Activated naive CD8-positive, alpha-beta T cell treated with anti-CD3 and anti-CD28 coated beads, Interleukin-2, amount 10 ng/mL, durations not matched to agents 7 days and 5 days (primary cell): ENCODE measurements at regions not wholly inside any gene's neighbourhood (a gene's known extent, or its start where the extent isn't known, plus 50 kb on each side); places are given as distances from the start of the nearest gene placed in this dataset.
A peak's percentile ranks its signal among the peaks of the same experiment; 100 is the strongest.
"Not testable (repeated sequence)": the region's sequence is repeated elsewhere in the genome, so short reads cannot be mapped to it uniquely, and the experiment has no call there.

ENCODE experiments used
- ATAC-seq: fragments of 150-1000 bp; cut with Tn5 transposase; one replicate; pipeline ENCODE4 v1.10.0; 2021; ENCODE audit warnings: low read depth, moderate library complexity
- POLR2A ChIA-PET: fragments of 350-600 bp; sonication (Branson Sonifier 250); formaldehyde crosslinking; loops from one replicate; lab custom pipeline; 2021; ENCODE audit warnings: antibody characterized with exemption; lab: Charles Lee
- DNase-seq: peaks from one replicate; pipeline ENCODE4 v3.0.0; 2021
- H3K27ac Mint-ChIP-seq: one replicate; pipeline ENCODE4 v1.8.0; 2022; ENCODE audit warnings: mild to moderate bottlenecking, mixed read lengths
- H3K27me3 Mint-ChIP-seq: one replicate; pipeline ENCODE4 v1.8.0; 2022; ENCODE audit warnings: mild to moderate bottlenecking, moderate library complexity, mixed read lengths
- H3K36me3 Mint-ChIP-seq: one replicate; pipeline ENCODE4 v1.8.0; 2021; ENCODE audit warnings: mild to moderate bottlenecking, mixed read lengths
- H3K4me1 Mint-ChIP-seq: one replicate; pipeline ENCODE4 v1.8.0; 2021; ENCODE audit warnings: mixed read lengths
- H3K4me3 Mint-ChIP-seq: one replicate; pipeline ENCODE4 v1.8.0; 2022; ENCODE audit warnings: mild to moderate bottlenecking, moderate library complexity, mixed read lengths
- H3K9me3 Mint-ChIP-seq: one replicate; pipeline ENCODE4 v1.8.0; 2021; ENCODE audit warnings: mixed read lengths

- DNase-seq (no peak), ATAC-seq (no peak)
- H3K4me3 Mint-ChIP-seq = no peak overlapping the region
Observed at GRCh38 chr4:183374950-183375555, 52.8 kb upstream of the CLDN24 start.

DNA sequence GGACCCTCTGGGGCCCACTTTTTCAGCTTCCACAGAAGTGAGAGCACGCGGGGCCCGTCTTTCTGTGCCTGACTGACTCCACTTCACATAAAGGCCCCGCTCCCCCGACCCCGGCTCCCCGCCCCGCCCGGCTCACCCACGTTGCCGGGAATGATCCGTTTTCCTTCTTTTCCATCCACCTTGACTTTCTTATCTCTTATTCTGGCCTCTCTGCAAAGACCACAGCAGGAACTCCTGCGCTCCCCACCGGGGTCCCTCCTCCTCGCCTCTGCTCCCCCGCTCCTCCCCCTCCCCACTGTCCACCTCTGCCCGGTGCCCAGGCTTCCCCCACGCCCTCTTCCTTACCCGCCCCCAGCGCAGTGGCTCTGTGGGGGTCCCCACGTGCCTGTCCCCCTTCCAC lies 54.2 kb upstream of the CLDN24 start:
- peaks cover 3% of the 10 kb centered on the region for H3K36me3 Mint-ChIP-seq
- H3K4me3 Mint-ChIP-seq = no peak overlapping the region
- POLR2A ChIA-PET = no interaction called here
- H3K4me1 Mint-ChIP-seq = no peaks in the 10 kb centered on the region
- H3K27ac Mint-ChIP-seq = no peak overlapping the region
- peaks cover 10% of the 10 kb centered on the region for H3K9me3 Mint-ChIP-seq
- no peak for DNase-seq
- no peak for ATAC-seq
- peaks cover 9% of the 10 kb centered on the region for H3K27me3 Mint-ChIP-seq

More at GRCh38 chr4:183374950-183375555, 52.8 kb upstream of the CLDN24 start:
- H3K27ac Mint-ChIP-seq = no peak overlapping the region
- H3K4me1 Mint-ChIP-seq = no peaks in the 10 kb centered on the region
- H3K9me3 Mint-ChIP-seq = peaks cover 7% of the 10 kb centered on the region
- POLR2A ChIA-PET = no interaction called here
- peaks cover 3% of the 10 kb centered on the region for H3K36me3 Mint-ChIP-seq
- peaks cover 10% of the 10 kb centered on the region for H3K27me3 Mint-ChIP-seq

GRCh38 chr4:183377491-183377890 lies 55.3 kb upstream of the CLDN24 start:
- no peak for ATAC-seq
- POLR2A ChIA-PET = no interaction called here
- no peak overlapping the region for H3K4me3 Mint-ChIP-seq

DNA sequence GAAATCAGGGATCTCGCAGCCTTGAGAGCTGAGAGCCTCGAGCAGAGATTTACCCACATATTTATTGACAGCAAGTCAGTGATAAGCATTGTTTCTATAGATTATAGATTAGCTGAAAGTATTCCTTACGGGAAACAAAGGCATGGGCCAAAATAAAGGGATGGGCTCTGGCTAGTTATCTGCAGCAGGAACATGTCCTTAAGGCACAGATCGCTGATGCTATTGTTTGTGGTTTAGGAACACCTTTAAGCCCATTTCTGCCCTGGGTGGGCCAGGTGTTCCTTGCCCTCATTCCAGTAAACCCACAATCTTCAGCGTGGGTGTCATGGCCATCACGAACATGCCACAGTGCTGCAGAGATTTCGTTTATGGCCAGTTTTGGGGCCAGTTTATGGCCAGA lies 56.1 kb upstream of the CLDN24 start:
- H3K9me3 Mint-ChIP-seq, H3K4me3 Mint-ChIP-seq, H3K27ac Mint-ChIP-seq, DNase-seq, POLR2A ChIA-PET, ATAC-seq, H3K27me3 Mint-ChIP-seq, H3K4me1 Mint-ChIP-seq, H3K36me3 Mint-ChIP-seq: not testable (repeated sequence)

More at GRCh38 chr4:183377491-183377890, 55.3 kb upstream of the CLDN24 start:
- Mint-ChIP-seq H3K27ac (no peak overlapping the region), H3K9me3 (peaks cover 8% of the 10 kb centered on the region), H3K36me3 (no peaks in the 10 kb centered on the region), H3K4me1 (no peaks in the 10 kb centered on the region), H3K27me3 (peaks cover 9% of the 10 kb centered on the region)
- DNase-seq = no peak

GRCh38 chr4:183380901-183381300 lies 58.7 kb upstream of the CLDN24 start:
- H3K27me3 Mint-ChIP-seq = no peaks in the 10 kb centered on the region
- no peak overlapping the region for H3K4me3 Mint-ChIP-seq
- H3K36me3 Mint-ChIP-seq = no peaks in the 10 kb centered on the region
- H3K9me3 Mint-ChIP-seq = peaks cover 11% of the 10 kb centered on the region
- DNase-seq = no peak
- H3K4me1 Mint-ChIP-seq = no peaks in the 10 kb centered on the region
- no peak overlapping the region for H3K27ac Mint-ChIP-seq
- ATAC-seq = no peak
- POLR2A ChIA-PET = no interaction called here

DNA sequence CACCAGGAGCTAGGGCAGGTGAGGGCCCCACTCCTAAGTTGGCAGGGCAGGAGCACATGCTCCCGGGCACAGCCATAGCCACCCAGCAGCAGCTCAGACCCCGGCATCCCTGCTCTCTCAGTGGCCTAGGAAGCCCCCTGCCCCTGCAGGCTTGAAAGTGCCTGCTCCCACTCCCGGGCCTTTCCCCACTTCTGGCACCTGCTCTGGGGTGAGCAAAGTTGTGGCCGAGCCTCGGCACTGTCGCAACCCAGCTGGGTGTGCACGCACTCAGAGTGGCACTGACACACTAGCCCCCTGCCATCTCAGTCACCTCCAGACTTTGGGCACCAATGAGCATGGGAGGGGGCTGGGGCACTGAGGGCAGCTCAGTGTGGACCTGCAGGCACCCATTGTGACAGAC lies 60.8 kb upstream of the CDKN2AIP start:
- Mint-ChIP-seq H3K36me3 (no peaks in the 10 kb centered on the region), H3K9me3 (peaks cover 7% of the 10 kb centered on the region), H3K27me3 (peaks cover 5% of the 10 kb centered on the region), H3K4me1 (no peaks in the 10 kb centered on the region), H3K4me3 (no peak overlapping the region), H3K27ac (no peak overlapping the region)
- no peak for DNase-seq
- POLR2A ChIA-PET = no interaction called here
- no peak for ATAC-seq

DNA sequence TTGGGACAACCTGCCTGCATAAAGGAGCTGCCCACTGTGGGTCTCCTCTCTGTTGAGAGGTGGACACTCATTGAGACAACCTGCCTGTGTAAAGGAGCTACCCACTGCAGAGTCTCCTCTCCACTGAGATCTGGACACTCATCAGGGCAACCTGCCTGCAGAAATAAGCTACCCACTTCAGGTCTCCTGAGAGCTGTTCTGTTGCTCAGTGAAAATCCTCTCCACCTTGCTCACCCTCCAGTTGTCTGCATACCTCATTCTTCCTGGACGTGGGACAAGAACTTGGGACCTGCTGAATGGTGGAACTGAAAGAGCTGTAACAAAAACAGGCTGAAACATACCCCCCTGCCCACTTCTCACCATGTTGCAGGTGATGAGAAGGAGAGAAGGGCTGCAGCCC lies 59.9 kb upstream of the CDKN2AIP start:
- Mint-ChIP-seq H3K4me1 (no peaks in the 10 kb centered on the region), H3K27me3 (peaks cover 5% of the 10 kb centered on the region), H3K36me3 (no peaks in the 10 kb centered on the region), H3K4me3 (no peak overlapping the region), H3K9me3 (peaks cover 6% of the 10 kb centered on the region), H3K27ac (no peak overlapping the region)
- DNase-seq (no peak), ATAC-seq (no peak)
- POLR2A ChIA-PET = no interaction called here

GRCh38 chr4:183384983-183385382 lies 59.5 kb upstream of the CDKN2AIP start:
- POLR2A ChIA-PET = no interaction called here
- DNase-seq (no peak), ATAC-seq (no peak)
- no peak overlapping the region for H3K4me3 Mint-ChIP-seq
- H3K36me3 Mint-ChIP-seq = no peaks in the 10 kb centered on the region
- H3K4me1 Mint-ChIP-seq = no peaks in the 10 kb centered on the region
- H3K27me3 Mint-ChIP-seq = peaks cover 5% of the 10 kb centered on the region
- peaks cover 5% of the 10 kb centered on the region for H3K9me3 Mint-ChIP-seq
- H3K27ac Mint-ChIP-seq = no peak overlapping the region

- Mint-ChIP-seq H3K36me3 (no peaks in the 10 kb centered on the region), H3K27ac (no peak overlapping the region), H3K4me1 (peaks cover 8% of the 10 kb centered on the region), H3K4me3 (no peak overlapping the region), H3K27me3 (peaks cover 10% of the 10 kb centered on the region), H3K9me3 (peaks cover 2% of the 10 kb centered on the region)
- DNase-seq (no peak), ATAC-seq (no peak)
- POLR2A ChIA-PET = no interaction called here
Observed at GRCh38 chr4:183388021-183388420, 56.4 kb upstream of the CDKN2AIP start.

DNA sequence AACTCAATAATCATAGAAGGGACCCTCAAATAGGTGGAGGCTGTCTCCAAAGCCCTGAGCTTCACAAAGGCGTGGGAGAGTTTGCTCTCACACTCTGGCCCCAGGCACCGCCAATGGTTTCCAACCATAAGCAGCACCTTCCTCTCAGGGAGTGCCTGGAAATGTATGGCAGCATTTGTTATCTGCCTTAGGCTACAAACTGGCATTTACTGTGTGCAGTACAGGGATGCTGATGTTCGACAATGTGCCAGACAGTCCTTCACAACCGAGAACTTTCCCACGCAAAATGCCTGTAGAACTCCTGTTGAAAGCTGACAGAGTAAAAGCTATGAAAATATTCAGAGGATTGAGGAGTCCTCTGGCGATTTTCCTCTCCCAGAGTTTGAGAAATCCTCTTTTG lies 55.7 kb upstream of the CDKN2AIP start:
- no peak for ATAC-seq
- peaks cover 10% of the 10 kb centered on the region for H3K27me3 Mint-ChIP-seq
- no peak for DNase-seq
- no peak overlapping the region for H3K27ac Mint-ChIP-seq
- no peaks in the 10 kb centered on the region for H3K36me3 Mint-ChIP-seq
- H3K9me3 Mint-ChIP-seq = peaks cover 2% of the 10 kb centered on the region
- H3K4me3 Mint-ChIP-seq = no peak overlapping the region
- H3K4me1 Mint-ChIP-seq = peaks cover 11% of the 10 kb centered on the region
- POLR2A ChIA-PET = interaction anchor here (0.7 kb wide), 1 partner anchor 10 kb away, joined by 3 read pairs; no protein-coding TSS in a partner anchor

GRCh38 chr4:183390374-183390773 lies 54.1 kb upstream of the CDKN2AIP start:
- peaks cover 1% of the 10 kb centered on the region for H3K9me3 Mint-ChIP-seq
- H3K27ac Mint-ChIP-seq = no peak overlapping the region
- H3K36me3 Mint-ChIP-seq = no peaks in the 10 kb centered on the region
- POLR2A ChIA-PET = interaction anchor here (0.7 kb wide), 1 partner anchor 8 kb away, joined by 7 read pairs; no protein-coding TSS in a partner anchor
- H3K27me3 Mint-ChIP-seq = peaks cover 10% of the 10 kb centered on the region
- H3K4me3 Mint-ChIP-seq = no peak overlapping the region
- ATAC-seq (no peak), DNase-seq (no peak)
- H3K4me1 Mint-ChIP-seq = peaks cover 12% of the 10 kb centered on the region

DNA sequence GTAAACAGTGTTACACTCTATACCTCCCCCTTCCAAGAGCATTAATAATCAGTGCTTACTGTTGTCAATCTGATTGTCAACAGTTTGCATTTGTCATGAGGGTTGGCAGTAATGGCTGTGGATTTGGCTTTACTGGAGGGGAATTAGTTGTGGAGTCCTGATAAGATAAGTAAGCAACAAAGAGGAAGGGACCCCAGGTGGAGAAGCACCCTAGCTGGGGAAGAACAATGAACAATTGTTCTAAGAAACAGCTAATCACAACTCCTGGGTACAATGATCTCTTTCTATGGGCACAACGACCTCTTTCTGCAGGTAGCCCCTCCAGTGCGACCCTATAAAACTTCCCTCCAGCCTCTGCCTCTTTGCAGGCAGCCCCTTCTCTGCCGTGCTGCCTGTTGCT lies 53.2 kb upstream of the CDKN2AIP start:
- Mint-ChIP-seq H3K27ac (no peak overlapping the region), H3K36me3 (no peaks in the 10 kb centered on the region), H3K4me3 (no peak overlapping the region), H3K27me3 (peaks cover 10% of the 10 kb centered on the region), H3K4me1 (peaks cover 16% of the 10 kb centered on the region), H3K9me3 (no peaks in the 10 kb centered on the region)
- POLR2A ChIA-PET = interaction anchor here (0.6 kb wide), 1 partner anchor 473 kb away, joined by 4 read pairs; no protein-coding TSS in a partner anchor
- ATAC-seq (no peak), DNase-seq (no peak)

GRCh38 chr4:183392377-183392776 lies 52.1 kb upstream of the CDKN2AIP start:
- H3K4me3 Mint-ChIP-seq = no peak overlapping the region
- H3K4me1 Mint-ChIP-seq = peaks cover 24% of the 10 kb centered on the region
- H3K36me3 Mint-ChIP-seq = no peaks in the 10 kb centered on the region
- DNase-seq = no peak
- no peak overlapping the region for H3K27ac Mint-ChIP-seq
- ATAC-seq = peak; percentile 59
- no peaks in the 10 kb centered on the region for H3K9me3 Mint-ChIP-seq
- POLR2A ChIA-PET = interaction anchor here (0.6 kb wide), 1 partner anchor 13 kb away, joined by 3 read pairs; no protein-coding TSS in a partner anchor
- peaks cover 7% of the 10 kb centered on the region for H3K27me3 Mint-ChIP-seq

DNA sequence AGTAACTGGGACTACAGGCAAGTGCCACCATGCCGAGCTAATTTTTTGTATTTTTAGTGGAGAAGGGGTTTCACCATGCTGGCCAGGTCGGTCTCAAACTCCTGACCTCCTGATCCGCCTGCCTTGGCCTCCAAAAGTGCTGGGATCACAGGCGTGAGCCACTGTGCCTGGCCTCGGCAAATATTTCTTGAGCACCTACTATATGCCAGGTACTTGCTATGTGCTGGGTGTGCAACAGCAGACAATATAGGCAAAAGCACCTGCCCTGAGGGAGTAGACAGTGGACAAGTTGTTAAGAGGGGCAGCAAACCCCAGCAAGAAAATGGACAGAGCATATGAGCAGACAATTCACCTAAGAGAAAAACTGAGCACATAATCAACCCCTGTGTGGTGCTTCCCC lies 51.0 kb upstream of the CDKN2AIP start:
- Mint-ChIP-seq H3K4me1 (peaks cover 31% of the 10 kb centered on the region), H3K9me3 (no peaks in the 10 kb centered on the region), H3K27ac (no peak overlapping the region), H3K4me3 (no peak overlapping the region), H3K27me3 (peaks cover 5% of the 10 kb centered on the region), H3K36me3 (no peaks in the 10 kb centered on the region)
- no peak for DNase-seq
- POLR2A ChIA-PET = no interaction called here
- no peak for ATAC-seq
